Hypothalamus (tissue), 51 donors: ENCODE measurements at regions not wholly inside any gene's neighbourhood (a gene's known extent, or its start where the extent isn't known, plus 50 kb on each side); places are given as distances from the start of the nearest gene placed in this dataset.
"Not testable (repeated sequence)": the region's sequence is repeated elsewhere in the genome, so short reads cannot be mapped to it uniquely, and the experiment has no call there.

Experiments
- DNase-seq, 51 donors: peaks; one replicate each; lab custom pipeline; 2025; lab: John Stamatoyannopoulos, UW

DNA sequence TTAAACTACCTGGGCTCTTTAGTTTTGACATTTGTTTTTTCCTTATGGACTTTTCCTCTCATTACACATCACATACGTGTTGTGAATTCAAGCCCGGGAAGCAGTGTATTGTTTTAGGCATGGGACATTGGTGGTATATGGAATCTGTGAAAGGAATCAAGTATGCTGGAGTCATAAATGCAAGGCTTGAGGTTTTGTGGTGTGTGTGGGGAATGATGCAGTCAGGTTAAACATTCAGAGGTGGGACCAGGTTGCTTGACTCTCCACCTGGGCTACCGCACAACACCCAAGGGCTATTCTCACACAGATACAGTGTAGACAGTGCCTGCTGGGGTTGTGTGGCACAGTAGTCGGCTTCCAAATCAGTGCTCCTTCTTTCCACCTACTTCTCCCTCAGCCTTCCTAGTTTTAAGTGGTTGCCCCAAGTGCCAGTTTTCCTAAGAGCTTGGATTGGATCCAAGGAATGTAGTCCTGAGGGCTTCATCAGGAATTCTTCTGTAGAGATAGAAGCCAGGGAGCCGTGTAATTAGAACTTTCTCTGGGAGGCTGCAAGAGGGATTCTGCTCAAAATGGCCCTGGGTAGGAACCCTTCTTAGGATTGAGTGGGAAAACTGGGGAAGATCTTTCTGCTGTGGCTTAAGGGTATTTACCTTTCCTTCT, 243.7 kb downstream of the C12orf75 start:
- no peak for DNase-seq

DNA sequence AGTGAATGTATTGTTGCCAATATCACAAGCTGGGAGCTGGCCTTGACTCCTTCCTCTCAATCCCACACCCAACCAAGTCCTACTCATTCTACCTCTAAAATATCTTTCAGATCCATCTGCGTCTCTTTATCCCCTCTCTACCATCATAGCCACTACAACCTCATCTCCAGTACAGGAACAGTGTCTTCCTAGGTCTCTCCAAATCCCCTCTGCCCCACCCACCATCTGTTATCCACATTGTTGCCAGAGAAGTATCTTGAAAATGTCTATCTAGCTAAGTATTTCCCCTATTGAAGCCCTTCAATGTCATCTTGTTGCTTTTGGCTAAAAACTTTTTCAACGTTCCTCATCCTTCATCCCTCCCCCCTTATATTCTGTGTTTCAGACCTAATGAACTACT, 244.7 kb downstream of the C12orf75 start:
- no peak for DNase-seq

DNA sequence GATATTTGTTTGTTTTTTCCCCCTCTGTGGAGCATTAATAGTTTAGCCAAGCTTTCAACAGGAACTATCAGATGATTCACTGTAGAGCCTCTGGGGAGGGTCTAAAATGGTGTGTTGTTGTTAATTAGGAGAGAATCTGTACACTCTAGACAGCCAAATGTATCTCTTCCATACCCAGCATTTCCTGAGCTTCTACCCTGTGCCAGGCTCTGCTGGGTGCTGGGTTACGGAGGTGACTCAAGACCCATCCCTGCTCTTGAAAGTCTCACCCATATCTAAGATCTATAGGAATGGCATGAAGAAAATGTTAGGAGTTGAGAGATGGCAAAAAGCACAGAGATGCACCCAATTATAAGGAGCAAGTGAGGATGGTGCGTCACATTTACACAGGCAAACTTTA, 245.8 kb downstream of the C12orf75 start:
- DNase-seq = no peak

DNA sequence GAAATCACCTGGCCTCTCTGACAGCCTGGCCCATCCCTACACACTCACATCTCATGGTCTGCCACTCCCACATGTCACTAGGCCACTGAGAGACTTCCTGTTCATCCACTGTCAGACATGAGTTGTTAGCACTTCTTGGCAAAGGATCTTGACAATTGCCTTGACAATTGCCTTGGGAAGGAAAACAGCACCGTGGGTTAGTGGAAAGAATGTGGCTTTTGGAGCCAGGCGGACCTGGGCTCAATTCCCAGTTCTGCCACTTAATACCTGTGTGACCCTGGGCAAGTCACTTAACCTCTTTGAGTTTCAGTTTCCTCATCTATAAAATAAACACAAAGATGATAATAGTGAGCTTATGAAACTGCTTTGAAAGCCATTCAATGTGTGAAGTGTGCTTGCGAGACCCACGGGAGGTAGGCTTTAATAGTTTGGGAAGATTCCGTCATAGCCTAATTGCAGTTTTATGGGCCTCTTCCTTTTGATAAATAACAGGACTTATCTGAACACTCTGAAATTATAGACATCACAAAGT, 250.4 kb downstream of the C12orf75 start:
- no peak for DNase-seq

DNA sequence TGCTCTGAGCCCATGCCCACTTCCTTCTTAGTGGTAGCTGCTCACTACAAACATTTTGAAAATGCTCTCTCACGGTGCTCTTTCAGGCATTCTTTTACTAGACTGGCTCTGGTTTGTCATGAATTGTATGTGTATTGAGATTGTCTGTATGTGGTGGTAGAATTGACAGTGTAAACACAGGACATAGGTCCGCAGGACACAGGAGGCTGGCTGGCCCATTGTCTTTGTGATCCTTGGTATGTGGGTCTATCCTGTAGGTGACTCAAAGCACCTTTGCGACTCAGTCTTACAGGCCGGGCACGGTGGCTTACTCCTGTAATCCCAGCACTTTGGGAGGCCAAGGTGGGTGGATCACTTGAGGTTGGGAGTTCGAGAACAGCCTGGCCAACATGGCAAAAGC, 250.9 kb downstream of the C12orf75 start:
- DNase-seq = no peak

DNA sequence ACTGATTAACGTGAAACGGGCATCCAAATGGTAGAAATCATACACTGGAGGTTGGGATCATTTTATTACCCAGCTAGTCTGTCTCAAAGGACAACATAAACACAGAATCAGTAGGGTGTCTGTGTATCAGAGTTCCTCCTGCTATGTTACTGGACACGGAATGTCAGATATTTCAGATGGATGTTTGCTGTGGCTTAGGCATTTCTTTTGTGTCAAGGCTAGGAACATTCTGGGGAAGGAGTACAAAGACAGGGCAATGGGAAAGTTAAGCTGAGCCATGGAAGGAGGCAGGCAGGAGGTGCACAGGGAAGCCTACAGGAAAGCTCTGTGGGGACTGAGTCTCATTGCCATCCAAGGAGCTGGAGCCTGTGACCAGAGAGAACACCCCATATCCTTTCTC, 254.6 kb downstream of the C12orf75 start:
- DNase-seq = no peak

DNA sequence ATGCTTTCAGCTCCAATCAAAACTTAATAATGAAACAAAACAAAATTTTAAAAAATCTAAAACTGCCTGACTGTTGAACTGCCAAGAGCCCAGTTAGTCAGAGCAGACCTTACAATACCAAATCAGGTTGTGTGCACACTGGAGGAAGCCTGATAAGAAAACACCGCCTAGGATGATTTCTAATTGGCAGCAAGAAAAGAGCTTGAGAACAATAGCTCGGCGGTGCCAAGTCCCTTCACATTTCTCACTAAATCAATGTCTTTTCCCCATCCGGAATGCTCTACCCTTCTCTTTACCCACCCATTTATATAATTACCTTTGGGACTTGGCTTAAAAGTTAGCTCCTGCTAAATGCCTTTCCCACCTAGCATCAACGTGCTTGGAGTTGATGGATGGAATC, 256.7 kb downstream of the C12orf75 start:
- no peak for DNase-seq

DNA sequence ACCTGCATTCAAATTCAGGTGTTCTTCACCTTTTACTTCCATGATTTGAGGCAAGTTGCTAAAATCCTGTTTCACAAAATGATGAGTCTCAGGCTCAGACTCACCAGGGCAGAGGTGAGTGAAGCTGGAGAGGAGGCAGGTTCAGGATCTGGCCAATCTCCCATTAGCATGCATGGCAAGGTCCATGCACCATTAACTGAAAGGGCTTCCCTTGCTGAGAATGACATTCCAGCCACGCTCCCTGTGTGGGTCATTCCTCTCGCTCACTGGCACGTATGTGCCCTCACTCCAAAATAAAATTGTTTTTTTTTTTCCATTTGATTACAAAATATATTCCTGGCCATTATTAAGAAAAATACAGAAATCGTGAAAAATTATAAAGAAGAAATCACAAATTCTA, 257.6 kb downstream of the C12orf75 start:
- no peak for DNase-seq

DNA sequence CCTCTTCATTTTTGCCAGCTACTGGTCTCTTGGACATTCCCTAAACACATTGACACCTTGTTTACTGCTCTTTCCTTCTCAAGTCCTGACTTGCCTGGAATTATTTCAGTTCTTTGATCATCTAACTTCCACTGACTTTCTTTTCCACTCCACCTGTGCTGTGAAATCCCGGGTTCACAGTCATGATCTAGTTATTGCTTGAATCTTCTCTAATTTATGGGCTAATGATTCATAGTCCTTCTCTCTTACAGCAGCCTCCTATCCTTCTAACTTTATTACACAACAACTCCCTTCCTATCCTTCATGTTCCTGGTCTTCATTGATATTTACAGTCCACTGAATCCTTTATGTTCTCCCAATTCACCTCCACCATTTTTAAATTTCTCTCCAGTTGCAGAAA, 260.1 kb downstream of the C12orf75 start:
- no peak for DNase-seq

DNA sequence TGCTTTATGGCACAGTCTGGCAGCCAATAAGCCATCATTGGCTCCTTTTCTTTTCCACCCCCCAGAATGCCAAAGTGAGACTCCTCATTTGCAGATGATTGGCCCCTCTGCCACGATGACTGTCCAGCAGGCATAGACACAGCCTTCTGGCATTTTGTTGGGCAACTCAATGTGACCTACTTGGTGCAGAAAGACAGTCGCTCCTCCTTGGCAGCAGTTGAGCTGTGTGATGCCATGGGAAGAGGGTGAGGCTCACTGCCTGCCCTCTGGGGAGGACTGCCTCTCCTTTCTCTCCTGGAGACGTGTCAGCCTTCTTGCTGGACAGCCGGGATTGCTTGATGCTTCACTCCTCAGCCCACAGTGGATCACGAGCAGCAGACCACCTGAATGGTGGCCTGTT, 264.9 kb downstream of the C12orf75 start:
- DNase-seq = no peak

DNA sequence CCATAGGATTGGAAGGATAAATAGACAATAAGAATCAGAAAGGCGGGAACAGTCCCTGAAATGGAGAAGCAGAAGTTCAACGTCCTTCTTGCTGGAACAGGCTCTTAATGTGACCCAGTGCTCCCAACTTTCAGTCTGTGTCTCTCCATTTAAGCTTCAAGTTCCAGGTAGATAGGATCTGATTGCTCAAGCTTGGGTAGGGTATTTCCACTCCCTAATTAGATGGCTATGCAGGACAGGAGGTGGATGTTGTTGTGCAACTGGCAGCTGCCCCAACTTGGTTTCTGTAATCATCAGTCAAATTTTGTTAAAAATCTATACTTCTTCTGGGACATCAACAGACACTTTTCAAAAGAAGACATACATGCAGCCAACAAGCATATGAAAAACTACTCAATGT, 266.2 kb downstream of the C12orf75 start:
- DNase-seq = no peak

DNA sequence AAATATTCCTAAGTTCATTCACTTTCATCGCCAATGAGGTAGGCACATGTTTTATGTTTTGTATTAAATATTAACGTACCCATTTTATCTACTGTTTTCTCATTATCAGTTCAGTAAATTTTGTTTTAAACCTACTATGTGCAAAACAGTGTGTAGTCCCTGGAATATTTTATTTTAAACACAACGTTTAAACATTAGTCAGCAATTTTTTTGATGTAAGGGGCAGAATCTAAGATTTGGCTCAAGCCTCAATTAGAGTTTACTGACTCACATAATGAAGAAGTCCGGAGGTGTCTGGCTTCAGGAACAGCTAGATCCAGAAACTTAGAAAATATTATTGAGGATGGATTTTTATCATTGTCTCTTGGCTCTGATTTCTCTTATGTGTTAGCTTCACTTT, 267.5 kb downstream of the C12orf75 start:
- no peak for DNase-seq

DNA sequence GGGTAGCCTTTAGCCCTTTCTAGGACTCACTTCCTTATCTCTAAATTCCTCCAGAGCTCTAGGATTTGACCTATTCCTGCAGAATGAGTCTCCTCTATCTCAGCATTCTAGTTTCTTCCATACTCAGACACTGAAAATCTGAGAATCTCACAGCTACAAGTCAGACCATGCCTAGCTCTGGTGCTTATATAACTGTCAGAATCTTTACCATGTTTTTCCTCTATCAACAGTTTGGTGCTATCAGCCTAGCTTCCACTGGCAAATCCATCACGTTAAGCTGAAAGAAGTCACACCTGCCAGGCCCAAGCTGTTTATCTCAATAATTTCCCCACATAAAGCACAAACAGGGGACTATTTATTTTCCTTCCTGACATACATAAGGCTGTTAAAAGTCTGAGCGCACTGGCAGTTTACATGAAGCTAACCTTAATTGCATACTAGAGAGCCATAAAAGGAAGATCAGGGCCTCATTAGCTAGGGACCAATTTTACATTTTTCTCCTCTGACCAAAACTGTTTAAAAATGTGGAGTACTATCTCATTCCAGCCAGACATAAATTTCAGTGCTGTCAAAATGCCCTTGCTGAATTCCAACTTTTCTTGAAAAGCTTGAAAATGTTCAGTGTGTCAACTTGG, 270.5 kb downstream of the C12orf75 start:
- DNase-seq = no peak

DNA sequence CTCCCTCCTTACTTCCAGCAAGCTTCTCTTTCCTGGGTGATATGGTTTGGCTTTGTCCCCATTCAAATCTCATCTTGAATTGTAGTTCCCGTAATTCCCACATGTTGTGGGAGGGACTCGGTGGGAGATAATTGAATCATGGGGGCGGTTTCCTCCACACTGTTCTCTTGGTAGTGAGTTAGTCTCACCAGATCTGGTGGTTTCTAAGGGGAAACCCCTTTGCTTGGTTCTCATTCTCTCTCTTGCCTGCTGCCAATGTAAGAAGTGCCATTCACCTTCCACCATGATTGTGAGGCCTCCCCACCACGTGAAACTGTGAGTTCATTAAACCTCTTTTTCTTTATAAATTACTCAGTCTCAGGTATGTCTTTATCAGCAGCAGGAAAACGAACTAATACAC, 271.8 kb downstream of the C12orf75 start:
- DNase-seq = not testable (repeated sequence)

DNA sequence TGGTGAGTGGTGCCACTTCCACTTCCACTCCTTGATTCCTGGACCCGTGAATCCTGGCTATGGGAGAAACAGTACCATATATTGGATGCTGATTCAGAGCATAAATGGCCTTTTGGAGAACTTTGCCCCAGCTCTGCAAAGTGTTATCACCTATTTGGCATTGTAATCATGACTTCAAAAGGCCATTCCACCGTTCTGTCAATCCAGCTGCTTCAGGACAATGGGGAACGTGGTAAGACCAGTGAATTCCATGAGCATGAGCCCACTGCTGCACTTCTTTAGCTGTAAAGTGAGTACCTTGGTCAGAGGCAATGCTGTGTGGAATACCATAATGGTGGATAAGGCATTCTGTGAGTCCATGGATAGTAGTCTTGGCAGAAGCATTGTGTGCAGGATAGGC, 273.8 kb downstream of the C12orf75 start:
- not testable (repeated sequence) for DNase-seq

DNA sequence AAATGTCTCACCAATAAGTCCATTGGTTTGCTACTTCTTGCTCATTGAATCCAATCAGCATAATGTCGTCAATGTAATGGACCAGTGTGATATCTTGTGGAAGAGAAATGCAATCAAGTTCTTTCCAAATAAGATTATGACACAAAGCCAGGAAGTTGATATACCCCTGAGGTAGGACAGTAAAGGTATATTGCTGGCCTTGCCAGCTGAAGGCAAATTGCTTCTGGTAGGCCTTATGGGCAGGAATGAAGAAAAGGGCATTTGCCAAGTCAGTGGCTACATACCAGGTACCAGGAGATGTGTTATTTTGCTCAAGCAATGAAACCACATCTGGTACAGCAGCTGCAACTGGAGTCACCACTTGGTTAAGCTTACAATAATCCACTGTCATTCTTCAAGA, 276.1 kb downstream of the C12orf75 start:
- DNase-seq = not testable (repeated sequence)

DNA sequence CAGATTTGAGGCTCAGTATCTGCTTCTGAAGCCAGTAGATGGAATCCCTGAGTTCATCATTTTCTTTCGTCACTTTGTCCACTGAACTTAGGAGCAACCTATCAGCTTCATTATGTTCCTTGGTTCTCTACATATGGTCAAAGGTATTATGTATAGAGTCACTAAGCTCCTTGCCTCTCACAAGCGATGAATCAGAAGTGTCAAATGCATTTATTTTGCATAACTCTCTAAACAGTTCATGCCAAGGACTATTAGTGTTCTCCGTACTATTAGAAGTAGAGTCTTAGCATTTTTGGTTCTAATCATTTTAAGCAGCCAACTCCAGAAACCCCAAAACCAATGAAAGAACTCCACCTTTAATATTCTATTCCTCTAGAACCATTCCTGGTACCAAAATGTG, 278.5 kb downstream of the C12orf75 start:
- not testable (repeated sequence) for DNase-seq

DNA sequence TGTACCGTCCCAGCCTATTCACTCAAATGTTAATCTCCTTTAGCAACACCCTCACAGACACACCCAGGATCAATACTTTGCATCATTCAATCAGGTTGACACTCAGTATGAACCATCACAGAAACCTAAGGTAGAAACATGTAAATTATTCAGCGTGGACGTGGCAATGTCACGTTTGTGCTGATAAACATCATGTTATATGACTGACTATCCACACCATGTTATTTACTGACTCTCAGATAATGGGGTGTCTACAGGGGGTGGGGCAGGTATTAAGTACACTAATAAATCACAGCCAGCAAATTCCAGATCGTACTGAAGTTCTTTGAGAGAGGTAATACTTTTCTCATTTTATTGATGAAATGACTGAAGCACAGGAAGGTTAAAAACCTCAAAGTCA, 280.0 kb downstream of the C12orf75 start:
- DNase-seq = no peak

DNA sequence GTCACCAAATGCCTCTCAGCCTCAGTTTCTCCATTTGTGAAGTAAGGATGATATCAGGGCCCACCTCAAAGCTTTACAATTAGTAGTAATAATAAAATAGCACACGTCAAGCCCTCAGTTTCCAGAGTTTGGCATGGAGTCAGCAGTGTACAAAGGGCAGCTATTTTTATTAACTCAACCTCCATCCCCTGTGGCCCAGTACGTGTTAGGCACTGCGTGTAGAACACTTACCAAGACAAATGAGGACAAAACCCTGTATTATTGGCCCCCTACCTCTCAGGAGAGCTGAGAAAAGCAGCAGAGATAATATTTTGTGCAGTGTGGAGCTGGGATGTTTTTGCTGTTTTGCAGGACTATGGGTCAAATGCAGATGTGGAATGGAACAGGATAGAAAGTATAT, 280.8 kb downstream of the C12orf75 start:
- DNase-seq = no peak

DNA sequence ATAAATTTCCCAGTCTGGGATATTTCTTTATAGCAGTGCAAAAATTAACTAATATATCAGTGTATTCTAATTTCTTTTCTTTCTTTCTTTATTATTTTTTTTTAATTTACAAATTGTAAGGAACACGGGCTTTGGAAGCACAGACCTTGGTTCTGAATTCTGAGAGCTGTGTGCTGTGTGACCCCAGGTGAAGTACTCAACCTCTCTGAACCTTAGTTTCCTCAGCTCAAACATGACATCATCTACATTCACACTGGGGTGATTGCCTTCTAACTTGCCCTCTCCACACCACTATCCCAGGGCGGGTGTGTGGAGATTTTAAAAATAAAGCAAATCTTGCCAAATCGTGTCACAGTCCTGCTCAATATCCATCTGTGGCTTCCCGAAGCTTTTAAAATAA, 282.8 kb downstream of the C12orf75 start:
- no peak for DNase-seq

DNA sequence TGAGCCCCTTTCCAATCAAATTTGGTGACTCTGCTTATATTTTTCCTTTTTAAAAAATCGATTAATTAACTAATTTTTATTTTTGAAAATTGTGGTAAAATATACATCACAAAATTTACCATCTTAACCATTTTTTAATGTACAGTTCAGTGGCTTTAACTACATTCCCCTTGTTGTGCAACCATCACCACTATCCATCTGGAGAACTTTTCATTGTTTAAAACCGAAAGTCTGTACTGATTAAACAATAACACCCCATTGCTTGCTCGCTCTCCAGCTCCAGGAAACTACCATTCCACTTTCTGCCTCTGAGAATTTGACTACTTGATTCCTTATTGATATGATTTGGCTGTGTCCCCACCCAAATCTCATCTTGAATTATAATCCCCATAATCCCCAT, 283.4 kb downstream of the C12orf75 start:
- no peak for DNase-seq

DNA sequence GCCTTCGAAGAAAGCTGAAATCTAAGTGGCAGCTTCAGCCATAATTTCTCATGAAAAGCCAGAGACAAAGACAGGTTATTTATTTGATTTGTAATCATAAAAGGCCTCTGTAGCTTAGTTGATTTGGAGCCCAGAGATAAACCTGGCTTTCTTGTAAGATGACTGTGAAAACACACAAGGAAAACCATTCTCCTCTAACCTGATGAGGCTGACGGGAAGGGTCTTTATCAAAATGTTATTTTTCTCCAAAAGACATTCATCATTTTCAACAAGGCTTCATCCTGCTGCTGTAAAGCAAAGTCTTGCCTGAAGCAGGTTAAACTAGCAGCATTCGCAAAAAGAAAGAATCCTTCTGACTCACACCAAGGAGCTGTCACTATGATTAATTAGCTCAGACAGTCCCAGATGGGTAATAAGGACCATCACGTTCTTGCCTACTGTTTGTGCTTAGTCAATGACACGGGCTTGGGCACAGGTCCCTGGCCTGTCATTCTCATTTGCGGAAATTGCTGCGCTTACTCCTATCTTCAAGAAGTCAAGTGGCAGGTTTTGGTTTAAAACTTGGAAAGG, 286.6 kb downstream of the C12orf75 start:
- DNase-seq = no peak
